Spleen (tissue), 7 donors: ENCODE measurements at regions not wholly inside any gene's neighbourhood (a gene's known extent, or its start where the extent isn't known, plus 50 kb on each side); places are given as distances from the start of the nearest gene placed in this dataset.

Experiments
- CTCF ChIP-seq, 11 experiments: fragments of 200-600 bp in 7 of 11; fragments of 450-650 bp in 4 of 11; sonication (generic) in 4 of 11; IDR thresholded peaks in 8 of 11; conservative IDR thresholded peaks in 3 of 11; 1 replicate in 7 of 11; 2 replicates in 4 of 11; pipeline versions ENCODE4 v1.4.0 to v1.8.0; 2016 to 2021; ENCODE audit warnings: antibody characterized with exemption in 11 of 11, inconsistent platforms in 4 of 11, mild to moderate bottlenecking in 1 of 11
- POLR2A ChIP-seq, 3 donors: fragments of 450-650 bp; IDR thresholded peaks; one replicate each; pipeline ENCODE4 v1.5.1; 2017; ENCODE audit warnings: antibody characterized with exemption in 3 of 3, mild to moderate bottlenecking in 1 of 3
- donor health status: DM: no; HTN: no; CAD: no; lungs with moderate emphysema.
- donor health status: DM: no; HTN: no; CAD: no.
- donor health status: DM: no; HTN: no; CAD: no.

GRCh38 chr11:115065830-115066664 lies 387.7 kb downstream of the NXPE2 start:
- TF ChIP-seq CTCF (IDR thresholded peaks at IDR 0.05 in 8 of 11, conservative IDR thresholded peaks at IDR 0.05 in 3 of 11), result no peak
- no peak for TF ChIP-seq POLR2A (IDR thresholded peaks at IDR 0.05)
